ENCODE measurements at regions not wholly inside any gene's neighbourhood (a gene's known extent, or its start where the extent isn't known, plus 50 kb on each side); places are given as distances from the start of the nearest gene placed in this dataset.

- H3K36me3 ChIP-seq (ENCODE audit: control insufficient read depth in 2 of 2, extremely low read depth in 1 of 2, insufficient read depth in 2 of 2, low read length in 2 of 2), result no peaks in the 10 kb centered on the region
- no peak for TF ChIP-seq JUN (IDR thresholded peaks at IDR 0.05; ENCODE audit: borderline replicate concordance, insufficient read depth, insufficient read length, low read depth)
- no peak for TF ChIP-seq EZH2 (IDR thresholded peaks at IDR 0.05; ENCODE audit: borderline replicate concordance, low read depth, low read length, severe bottlenecking)
- TF ChIP-seq, protein P1, sequence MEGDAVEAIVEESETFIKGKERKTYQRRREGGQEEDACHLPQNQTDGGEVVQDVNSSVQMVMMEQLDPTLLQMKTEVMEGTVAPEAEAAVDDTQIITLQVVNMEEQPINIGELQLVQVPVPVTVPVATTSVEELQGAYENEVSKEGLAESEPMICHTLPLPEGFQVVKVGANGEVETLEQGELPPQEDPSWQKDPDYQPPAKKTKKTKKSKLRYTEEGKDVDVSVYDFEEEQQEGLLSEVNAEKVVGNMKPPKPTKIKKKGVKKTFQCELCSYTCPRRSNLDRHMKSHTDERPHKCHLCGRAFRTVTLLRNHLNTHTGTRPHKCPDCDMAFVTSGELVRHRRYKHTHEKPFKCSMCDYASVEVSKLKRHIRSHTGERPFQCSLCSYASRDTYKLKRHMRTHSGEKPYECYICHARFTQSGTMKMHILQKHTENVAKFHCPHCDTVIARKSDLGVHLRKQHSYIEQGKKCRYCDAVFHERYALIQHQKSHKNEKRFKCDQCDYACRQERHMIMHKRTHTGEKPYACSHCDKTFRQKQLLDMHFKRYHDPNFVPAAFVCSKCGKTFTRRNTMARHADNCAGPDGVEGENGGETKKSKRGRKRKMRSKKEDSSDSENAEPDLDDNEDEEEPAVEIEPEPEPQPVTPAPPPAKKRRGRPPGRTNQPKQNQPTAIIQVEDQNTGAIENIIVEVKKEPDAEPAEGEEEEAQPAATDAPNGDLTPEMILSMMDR (IDR thresholded peaks at IDR 0.05; ENCODE audit: extremely low read depth in 1 of 2, insufficient read depth in 1 of 2, low read depth in 1 of 2, low read length in 2 of 2), result no peak
- intact Hi-C loops (cut with micrococcal nuclease), result no loop called here
- no peaks in the 10 kb centered on the region for H3K27me3 ChIP-seq (ENCODE audit: control insufficient read depth in 2 of 2, insufficient read depth in 2 of 2, low read length in 2 of 2)
- dilution Hi-C loops (cut with MboI; ENCODE audit: extremely low pct_ligation_motif_present, low sequenced_read_pairs), result no loop called here
- H3K79me2 ChIP-seq (ENCODE audit: control insufficient read depth, insufficient read depth, low read length), result no peaks in the 10 kb centered on the region
- H3K27ac ChIP-seq (ENCODE audit: insufficient read depth, low read depth, low read length), result no peak overlapping the region
- H3K4me2 ChIP-seq (ENCODE audit: insufficient read depth, low read length), result no peak overlapping the region
- no TSS peak for BruUV-seq (replicated peaks)
- no peak overlapping the region for H3K9ac ChIP-seq (replicated peaks; ENCODE audit: extremely low read depth, insufficient read depth, low read length)
- no peak for FAIRE-seq
- H4K20me1 ChIP-seq (replicated peaks; ENCODE audit: control insufficient read depth, extremely low read depth, insufficient read depth, low read length), result no peaks in the 10 kb centered on the region
- no peak overlapping the region for H2AFZ ChIP-seq (ENCODE audit: low read depth, low read length)
- H3K9me3 ChIP-seq (replicated peaks; ENCODE audit: control insufficient read depth, insufficient read depth, low read length), result no peaks in the 10 kb centered on the region
- no peak for DNase-seq (ENCODE audit: low read depth, low spot score)
- no peaks in the 10 kb centered on the region for H3K9me1 ChIP-seq (replicated peaks; ENCODE audit: control insufficient read depth, extremely low read depth, insufficient read depth, low read length)
- ChIA-PET POLR2A (no interaction called here), CTCF (no interaction called here)
- no peak overlapping the region for H3K4me3 ChIP-seq (replicated peaks in 1 of 3; ENCODE audit: insufficient read depth in 1 of 3, low read depth in 1 of 3, low read length in 3 of 3)
- peaks cover 12% of the 10 kb centered on the region for H3K4me1 ChIP-seq (ENCODE audit: control insufficient read depth, extremely low read depth, insufficient read depth, low read length)
These were observed 210.7 kb downstream of the PDCD6IP start for GRCh38 chr3:34008836-34009809.

Data from endothelial cell of umbilical vein (primary cell).